GM23338 (cell line): ENCODE measurements at regions not wholly inside any gene's neighbourhood (a gene's known extent, or its start where the extent isn't known, plus 50 kb on each side); places are given as distances from the start of the nearest gene placed in this dataset.

Experiments used
- ATAC-seq: fragments of 200-7000 bp; cut with Tn5 transposase; 3 replicates; pipeline ENCODE4 v1.9.1; 2020
- DNase-seq: peaks from one replicate; pipeline ENCODE4 v3.0.0-alpha.2; 2015; ENCODE audit warnings: low spot score
- H2AFZ ChIP-seq: fragments of 200-600 bp; sonication (generic); 2 replicates; pipeline ENCODE4 v1.8.0; 2016; ENCODE audit warnings: antibody characterized with exemption, mild to moderate bottlenecking, moderate library complexity
- H3F3A ChIP-seq: fragments of 200-600 bp; sonication (generic); replicated peaks from 2 replicates; pipeline ENCODE4 v1.8.0; 2017; ENCODE audit warnings: antibody characterized with exemption, mixed run types, low read depth
- H3K27ac ChIP-seq: fragments of 200-600 bp; sonication (generic); 2 replicates; pipeline ENCODE4 v1.6.1; 2016; ENCODE audit warnings: low read depth
- H3K27me3 ChIP-seq: fragments of 200-600 bp; sonication (generic); 2 replicates; pipeline ENCODE4 v1.8.0; 2016; ENCODE audit warnings: mild to moderate bottlenecking, mixed run types, moderate library complexity; ENCODE audit not compliant: insufficient read depth
- H3K36me3 ChIP-seq: fragments of 200-600 bp; sonication (generic); 2 replicates; pipeline ENCODE4 v1.8.0; 2016; ENCODE audit warnings: mild to moderate bottlenecking; ENCODE audit not compliant: insufficient read depth
- H3K4me1 ChIP-seq: fragments of 200-600 bp; sonication (generic); 2 replicates; pipeline ENCODE4 v1.8.0; 2016; ENCODE audit warnings: mild to moderate bottlenecking, moderate library complexity; ENCODE audit not compliant: insufficient read depth
- H3K4me2 ChIP-seq: fragments of 200-600 bp; sonication (generic); 2 replicates; pipeline ENCODE4 v1.7.1; 2017; ENCODE audit warnings: mixed run types
- H3K4me3 ChIP-seq: fragments of 200-600 bp; sonication (generic); 2 replicates; pipeline ENCODE4 v1.6.1; 2016; ENCODE audit warnings: mixed run types
- H3K79me2 ChIP-seq: fragments of 200-600 bp; sonication (generic); replicated peaks from 2 replicates; pipeline ENCODE4 v1.8.0; 2017; ENCODE audit warnings: mild to moderate bottlenecking; ENCODE audit not compliant: insufficient read depth
- H3K9me2 ChIP-seq: fragments of 200-600 bp; sonication (generic); 2 replicates; pipeline ENCODE4 v1.8.0; 2017; ENCODE audit not compliant: insufficient read depth
- H4K20me1 ChIP-seq: fragments of 200-600 bp; sonication (generic); replicated peaks from 2 replicates; pipeline ENCODE4 v1.8.0; 2017; ENCODE audit warnings: mild to moderate bottlenecking; ENCODE audit not compliant: insufficient read depth
- H3K27ac Mint-ChIP-seq: 2 replicates; pipeline ENCODE4 v1.8.0; 2020; ENCODE audit warnings: inconsistent platforms, mild to moderate bottlenecking, moderate library complexity, mixed read lengths
- H3K27me3 Mint-ChIP-seq: 3 replicates; pipeline ENCODE4 v1.8.0; 2022; ENCODE audit warnings: low read depth, mild to moderate bottlenecking, moderate library complexity, mixed read lengths, inconsistent platforms; ENCODE audit not compliant: insufficient read depth, poor library complexity
- H3K36me3 Mint-ChIP-seq: 3 replicates; pipeline ENCODE4 v1.8.0; 2021; ENCODE audit warnings: low read depth, mild to moderate bottlenecking, inconsistent platforms, moderate library complexity, mixed read lengths
- H3K4me1 Mint-ChIP-seq: 3 replicates; pipeline ENCODE4 v1.8.0; 2020; ENCODE audit warnings: mild to moderate bottlenecking, inconsistent platforms, mixed read lengths
- H3K4me3 Mint-ChIP-seq: 3 replicates; pipeline ENCODE4 v1.8.0; 2021; ENCODE audit warnings: moderate library complexity, mild to moderate bottlenecking, inconsistent platforms, mixed read lengths
- H3K9me3 Mint-ChIP-seq: 3 replicates; pipeline ENCODE4 v1.8.0; 2020; ENCODE audit warnings: moderate library complexity, mild to moderate bottlenecking, inconsistent platforms, mixed read lengths
- CREB1 ChIP-seq: fragments of 250-450 bp; sonication (Bioruptor Pico); IDR thresholded peaks from 2 replicates; pipeline ENCODE4 v1.5.0; 2020; ENCODE audit warnings: low read depth, mild to moderate bottlenecking, moderate library complexity
- EZH2 ChIP-seq: fragments of 200-600 bp; sonication (generic); IDR thresholded peaks from one replicate; pipeline ENCODE4 v1.8.0; 2017; ENCODE audit warnings: antibody characterized with exemption, mild to moderate bottlenecking, low read depth; ENCODE audit not compliant: unreplicated experiment
- EZH2phosphoT487 ChIP-seq: fragments of 200-600 bp; sonication (generic); IDR thresholded peaks from one replicate; pipeline ENCODE4 v1.8.1; 2018; ENCODE audit warnings: antibody characterized with exemption; ENCODE audit not compliant: unreplicated experiment
- JUNB ChIP-seq: IDR thresholded peaks from one replicate; pipeline ENCODE4 v1.6.1; 2016; ENCODE audit warnings: antibody characterized with exemption; ENCODE audit not compliant: unreplicated experiment
- NANOG ChIP-seq: IDR thresholded peaks from 2 replicates; pipeline ENCODE4 v1.6.1; 2016; ENCODE audit warnings: antibody characterized with exemption, borderline replicate concordance
- POLR2AphosphoS5 ChIP-seq: IDR thresholded peaks from 2 replicates; pipeline ENCODE4 v1.6.1; 2016; ENCODE audit warnings: antibody characterized with exemption, low read depth
- ZNF331 ChIP-seq: fragments of 250-450 bp; sonication (Bioruptor Pico); IDR thresholded peaks from 2 replicates; pipeline ENCODE4 v1.5.0; 2020; ENCODE audit warnings: low read depth, mild to moderate bottlenecking, moderate library complexity
- TF ChIP-seq, protein P1 (sequence below): fragments of 250-450 bp; sonication (Bioruptor Pico); IDR thresholded peaks from 2 replicates; pipeline ENCODE4 v1.5.0; 2020; ENCODE audit warnings: mild to moderate bottlenecking, moderate library complexity
- TF ChIP-seq, protein P2 (sequence below): IDR thresholded peaks from 2 replicates; pipeline ENCODE4 v1.6.1; 2016; ENCODE audit warnings: antibody characterized with exemption

GRCh38 chr6:168149015-168149414 is 70.0 kb upstream of the FRMD1 start (continued):
- TF ChIP-seq, protein P1, sequence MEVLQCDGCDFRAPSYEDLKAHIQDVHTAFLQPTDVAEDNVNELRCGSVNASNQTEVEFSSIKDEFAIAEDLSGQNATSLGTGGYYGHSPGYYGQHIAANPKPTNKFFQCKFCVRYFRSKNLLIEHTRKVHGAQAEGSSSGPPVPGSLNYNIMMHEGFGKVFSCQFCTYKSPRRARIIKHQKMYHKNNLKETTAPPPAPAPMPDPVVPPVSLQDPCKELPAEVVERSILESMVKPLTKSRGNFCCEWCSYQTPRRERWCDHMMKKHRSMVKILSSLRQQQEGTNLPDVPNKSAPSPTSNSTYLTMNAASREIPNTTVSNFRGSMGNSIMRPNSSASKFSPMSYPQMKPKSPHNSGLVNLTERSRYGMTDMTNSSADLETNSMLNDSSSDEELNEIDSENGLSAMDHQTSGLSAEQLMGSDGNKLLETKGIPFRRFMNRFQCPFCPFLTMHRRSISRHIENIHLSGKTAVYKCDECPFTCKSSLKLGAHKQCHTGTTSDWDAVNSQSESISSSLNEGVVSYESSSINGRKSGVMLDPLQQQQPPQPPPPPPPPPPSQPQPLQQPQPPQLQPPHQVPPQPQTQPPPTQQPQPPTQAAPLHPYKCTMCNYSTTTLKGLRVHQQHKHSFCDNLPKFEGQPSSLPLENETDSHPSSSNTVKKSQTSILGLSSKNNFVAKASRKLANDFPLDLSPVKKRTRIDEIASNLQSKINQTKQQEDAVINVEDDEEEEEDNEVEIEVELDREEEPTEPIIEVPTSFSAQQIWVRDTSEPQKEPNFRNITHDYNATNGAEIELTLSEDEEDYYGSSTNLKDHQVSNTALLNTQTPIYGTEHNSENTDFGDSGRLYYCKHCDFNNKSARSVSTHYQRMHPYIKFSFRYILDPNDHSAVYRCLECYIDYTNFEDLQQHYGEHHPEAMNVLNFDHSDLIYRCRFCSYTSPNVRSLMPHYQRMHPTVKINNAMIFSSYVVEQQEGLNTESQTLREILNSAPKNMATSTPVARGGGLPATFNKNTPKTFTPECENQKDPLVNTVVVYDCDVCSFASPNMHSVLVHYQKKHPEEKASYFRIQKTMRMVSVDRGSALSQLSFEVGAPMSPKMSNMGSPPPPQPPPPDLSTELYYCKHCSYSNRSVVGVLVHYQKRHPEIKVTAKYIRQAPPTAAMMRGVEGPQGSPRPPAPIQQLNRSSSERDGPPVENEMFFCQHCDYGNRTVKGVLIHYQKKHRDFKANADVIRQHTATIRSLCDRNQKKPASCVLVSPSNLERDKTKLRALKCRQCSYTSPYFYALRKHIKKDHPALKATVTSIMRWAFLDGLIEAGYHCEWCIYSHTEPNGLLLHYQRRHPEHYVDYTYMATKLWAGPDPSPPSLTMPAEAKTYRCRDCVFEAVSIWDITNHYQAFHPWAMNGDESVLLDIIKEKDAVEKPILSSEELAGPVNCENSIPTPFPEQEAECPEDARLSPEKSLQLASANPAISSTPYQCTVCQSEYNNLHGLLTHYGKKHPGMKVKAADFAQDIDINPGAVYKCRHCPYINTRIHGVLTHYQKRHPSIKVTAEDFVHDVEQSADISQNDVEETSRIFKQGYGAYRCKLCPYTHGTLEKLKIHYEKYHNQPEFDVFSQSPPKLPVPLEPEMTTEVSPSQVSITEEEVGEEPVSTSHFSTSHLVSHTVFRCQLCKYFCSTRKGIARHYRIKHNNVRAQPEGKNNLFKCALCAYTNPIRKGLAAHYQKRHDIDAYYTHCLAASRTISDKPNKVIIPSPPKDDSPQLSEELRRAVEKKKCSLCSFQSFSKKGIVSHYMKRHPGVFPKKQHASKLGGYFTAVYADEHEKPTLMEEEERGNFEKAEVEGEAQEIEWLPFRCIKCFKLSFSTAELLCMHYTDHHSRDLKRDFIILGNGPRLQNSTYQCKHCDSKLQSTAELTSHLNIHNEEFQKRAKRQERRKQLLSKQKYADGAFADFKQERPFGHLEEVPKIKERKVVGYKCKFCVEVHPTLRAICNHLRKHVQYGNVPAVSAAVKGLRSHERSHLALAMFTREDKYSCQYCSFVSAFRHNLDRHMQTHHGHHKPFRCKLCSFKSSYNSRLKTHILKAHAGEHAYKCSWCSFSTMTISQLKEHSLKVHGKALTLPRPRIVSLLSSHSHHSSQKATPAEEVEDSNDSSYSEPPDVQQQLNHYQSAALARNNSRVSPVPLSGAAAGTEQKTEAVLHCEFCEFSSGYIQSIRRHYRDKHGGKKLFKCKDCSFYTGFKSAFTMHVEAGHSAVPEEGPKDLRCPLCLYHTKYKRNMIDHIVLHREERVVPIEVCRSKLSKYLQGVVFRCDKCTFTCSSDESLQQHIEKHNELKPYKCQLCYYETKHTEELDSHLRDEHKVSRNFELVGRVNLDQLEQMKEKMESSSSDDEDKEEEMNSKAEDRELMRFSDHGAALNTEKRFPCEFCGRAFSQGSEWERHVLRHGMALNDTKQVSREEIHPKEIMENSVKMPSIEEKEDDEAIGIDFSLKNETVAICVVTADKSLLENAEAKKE (CRISPR knock-in tag): no peak
- TF ChIP-seq ZNF331 (no peak), NANOG (no peak)

GRCh38 chr6:168148231-168148849 is 69.3 kb upstream of the FRMD1 start:
- no peak overlapping the region for H2AFZ ChIP-seq
- no peaks in the 10 kb centered on the region for H3K79me2 ChIP-seq
- H3K36me3 Mint-ChIP-seq: no peaks in the 10 kb centered on the region
- H3K4me1 Mint-ChIP-seq: peaks cover 6% of the 10 kb centered on the region; the same call in 2 of the 3 replicates
- DNase-seq: no peak
- H3K27me3 Mint-ChIP-seq: peaks cover 2% of the 10 kb centered on the region
- H3K36me3 ChIP-seq: no peaks in the 10 kb centered on the region
- no peak overlapping the region for H3K4me2 ChIP-seq
- no peak for ATAC-seq
- H4K20me1 ChIP-seq: no peaks in the 10 kb centered on the region
- no peaks in the 10 kb centered on the region for H3K9me3 Mint-ChIP-seq
- no peaks in the 10 kb centered on the region for H3K9me2 ChIP-seq
- H3K27me3 ChIP-seq: no peaks in the 10 kb centered on the region
- H3F3A ChIP-seq: no peaks in the 10 kb centered on the region
- H3K27ac ChIP-seq: no peak overlapping the region
- H3K4me3 Mint-ChIP-seq: no peak overlapping the region
- H3K4me3 ChIP-seq: no peak overlapping the region
- H3K4me1 ChIP-seq: no peaks in the 10 kb centered on the region
- no peak overlapping the region for H3K27ac Mint-ChIP-seq
- no peak for TF ChIP-seq EZH2phosphoT487
- no peak for TF ChIP-seq JUNB
- TF ChIP-seq, protein P1 (CRISPR knock-in tag): no peak
- TF ChIP-seq, protein P2, sequence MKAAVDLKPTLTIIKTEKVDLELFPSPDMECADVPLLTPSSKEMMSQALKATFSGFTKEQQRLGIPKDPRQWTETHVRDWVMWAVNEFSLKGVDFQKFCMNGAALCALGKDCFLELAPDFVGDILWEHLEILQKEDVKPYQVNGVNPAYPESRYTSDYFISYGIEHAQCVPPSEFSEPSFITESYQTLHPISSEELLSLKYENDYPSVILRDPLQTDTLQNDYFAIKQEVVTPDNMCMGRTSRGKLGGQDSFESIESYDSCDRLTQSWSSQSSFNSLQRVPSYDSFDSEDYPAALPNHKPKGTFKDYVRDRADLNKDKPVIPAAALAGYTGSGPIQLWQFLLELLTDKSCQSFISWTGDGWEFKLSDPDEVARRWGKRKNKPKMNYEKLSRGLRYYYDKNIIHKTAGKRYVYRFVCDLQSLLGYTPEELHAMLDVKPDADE: no peak
- TF ChIP-seq ZNF331: no peak
- TF ChIP-seq POLR2AphosphoS5: no peak
- TF ChIP-seq EZH2: no peak
- no peak for TF ChIP-seq CREB1 (CRISPR knock-in tag)
